Liver (tissue), 3 donors: ENCODE measurements at regions not wholly inside any gene's neighbourhood (a gene's known extent, or its start where the extent isn't known, plus 50 kb on each side); places are given as distances from the start of the nearest gene placed in this dataset.

Experiments used
- CTCF ChIP-seq: fragments of 150-350 bp; IDR thresholded peaks from 2 replicates; pipeline ENCODE4 v1.5.1; 2017; ENCODE audit warnings: improper control_type of control experiment, low read depth, low read length; ENCODE audit not compliant: missing input control
- MAX ChIP-seq: IDR thresholded peaks from 2 replicates; pipeline ENCODE4 v1.6.1; 2016; ENCODE audit warnings: antibody characterized with exemption
- SP1 ChIP-seq: IDR thresholded peaks from 2 replicates; pipeline ENCODE4 v1.6.1; 2018; ENCODE audit warnings: antibody characterized with exemption, mild to moderate bottlenecking
- donor health status: healthy.
- donor health status: healthy.

- TF ChIP-seq CTCF (no peak), MAX (no peak), SP1 (no peak)
These were observed 1006.4 kb downstream of the ARAP2 start for GRCh38 chr4:35237924-35238323.
